ENCODE measurements at regions not wholly inside any gene's neighbourhood (a gene's known extent, or its start where the extent isn't known, plus 50 kb on each side); places are given as distances from the start of the nearest gene placed in this dataset.

GRCh38 chr20:40798066-40798465 lies 109.0 kb upstream of the MAFB start:
- no peaks in the 10 kb centered on the region for H3K4me1 ChIP-seq (ENCODE audit: control insufficient read depth in 2 of 2, insufficient read depth in 2 of 2, low read length in 1 of 2)

GRCh38 chr20:40802886-40803285 lies 113.8 kb upstream of the MAFB start:
- H3K27me3 ChIP-seq (ENCODE audit: control insufficient read depth in 1 of 2, insufficient read depth in 2 of 2, low read length in 2 of 2): no peaks in the 10 kb centered on the region
- H3K36me3 ChIP-seq (ENCODE audit: control insufficient read depth in 2 of 2, insufficient read depth in 2 of 2, low read length in 1 of 2): no peaks in the 10 kb centered on the region
- no peak overlapping the region for H3K4me3 ChIP-seq (ENCODE audit: low read depth in 1 of 2, low read length in 2 of 2)
- H3K9me3 ChIP-seq (ENCODE audit: control insufficient read depth in 2 of 2, insufficient read depth in 1 of 2, low read depth in 1 of 2, low read length in 1 of 2): peaks cover 0 to 2% of the 10 kb centered on the region in 2 donors
- WGBS, 2 donors: 80 to 85% methylated on average over 3 of the region's 3 CpGs
- no peak overlapping the region for H3K27ac ChIP-seq (ENCODE audit: low read depth in 2 of 2, low read length in 1 of 2)
- no peaks in the 10 kb centered on the region for H3K4me1 ChIP-seq (ENCODE audit: control insufficient read depth in 2 of 2, insufficient read depth in 2 of 2, low read length in 1 of 2)

More at GRCh38 chr20:40798066-40798465, 109.0 kb upstream of the MAFB start:
- Histone ChIP-seq H3K36me3 (ENCODE audit: control insufficient read depth in 2 of 2, insufficient read depth in 2 of 2, low read length in 1 of 2) (no peaks in the 10 kb centered on the region), H3K4me3 (ENCODE audit: low read depth in 1 of 2, low read length in 2 of 2) (no peak overlapping the region), H3K27ac (ENCODE audit: low read depth in 2 of 2, low read length in 1 of 2) (no peak overlapping the region), H3K27me3 (ENCODE audit: control insufficient read depth in 1 of 2, insufficient read depth in 2 of 2, low read length in 2 of 2) (no peaks in the 10 kb centered on the region), H3K9me3 (ENCODE audit: control insufficient read depth in 2 of 2, insufficient read depth in 1 of 2, low read depth in 1 of 2, low read length in 1 of 2) (no peaks in the 10 kb centered on the region)

- H3K4me3 ChIP-seq (ENCODE audit: low read depth in 1 of 2, low read length in 2 of 2): no peak overlapping the region
- peaks cover 0 to 2% of the 10 kb centered on the region in 2 donors for H3K9me3 ChIP-seq (ENCODE audit: control insufficient read depth in 2 of 2, insufficient read depth in 1 of 2, low read depth in 1 of 2, low read length in 1 of 2)
- 88 to 89% methylated on average over 5 of the region's 5 CpGs for WGBS, 2 donors
- H3K27ac ChIP-seq (ENCODE audit: low read depth in 2 of 2, low read length in 1 of 2): no peak overlapping the region
- no peaks in the 10 kb centered on the region for H3K36me3 ChIP-seq (ENCODE audit: control insufficient read depth in 2 of 2, insufficient read depth in 2 of 2, low read length in 1 of 2)
- no peaks in the 10 kb centered on the region for H3K4me1 ChIP-seq (ENCODE audit: control insufficient read depth in 2 of 2, insufficient read depth in 2 of 2, low read length in 1 of 2)
- no peaks in the 10 kb centered on the region for H3K27me3 ChIP-seq (ENCODE audit: control insufficient read depth in 1 of 2, insufficient read depth in 2 of 2, low read length in 2 of 2)
Measured at GRCh38 chr20:40803381-40803780, 114.3 kb upstream of the MAFB start.

GRCh38 chr20:40805592-40805991 lies 116.6 kb upstream of the MAFB start:
- H3K9me3 ChIP-seq (ENCODE audit: control insufficient read depth in 2 of 2, insufficient read depth in 1 of 2, low read depth in 1 of 2, low read length in 1 of 2): peaks cover 0 to 2% of the 10 kb centered on the region in 2 donors
- H3K36me3 ChIP-seq (ENCODE audit: control insufficient read depth in 2 of 2, insufficient read depth in 2 of 2, low read length in 1 of 2): no peaks in the 10 kb centered on the region
- no peak overlapping the region for H3K27ac ChIP-seq (ENCODE audit: low read depth in 2 of 2, low read length in 1 of 2)
- H3K27me3 ChIP-seq (ENCODE audit: control insufficient read depth in 1 of 2, insufficient read depth in 2 of 2, low read length in 2 of 2): no peaks in the 10 kb centered on the region
- WGBS, 2 donors: 71 to 74% methylated on average over 3 of the region's 3 CpGs
- H3K4me1 ChIP-seq (ENCODE audit: control insufficient read depth in 2 of 2, insufficient read depth in 2 of 2, low read length in 1 of 2): no peaks in the 10 kb centered on the region
- no peak overlapping the region for H3K4me3 ChIP-seq (ENCODE audit: low read depth in 1 of 2, low read length in 2 of 2)

- no peak overlapping the region for H3K27ac ChIP-seq (ENCODE audit: low read depth in 2 of 2, low read length in 1 of 2)
- no peaks in the 10 kb centered on the region for H3K4me1 ChIP-seq (ENCODE audit: control insufficient read depth in 2 of 2, insufficient read depth in 2 of 2, low read length in 1 of 2)
- no peak overlapping the region for H3K4me3 ChIP-seq (ENCODE audit: low read depth in 1 of 2, low read length in 2 of 2)
- H3K27me3 ChIP-seq (ENCODE audit: control insufficient read depth in 1 of 2, insufficient read depth in 2 of 2, low read length in 2 of 2): no peaks in the 10 kb centered on the region
- H3K36me3 ChIP-seq (ENCODE audit: control insufficient read depth in 2 of 2, insufficient read depth in 2 of 2, low read length in 1 of 2): no peaks in the 10 kb centered on the region
- H3K9me3 ChIP-seq (ENCODE audit: control insufficient read depth in 2 of 2, insufficient read depth in 1 of 2, low read depth in 1 of 2, low read length in 1 of 2): peaks cover 0 to 2% of the 10 kb centered on the region in 2 donors
- 58 to 69% methylated on average over 21 of the region's 21 CpGs for WGBS, 2 donors
Measured at GRCh38 chr20:40806929-40807820, 118.1 kb upstream of the MAFB start.

GRCh38 chr20:40807821-40808170 lies 118.8 kb upstream of the MAFB start:
- H3K4me3 ChIP-seq (ENCODE audit: low read depth in 1 of 2, low read length in 2 of 2): no peak overlapping the region
- 75 to 77% methylated on average over 2 of the region's 2 CpGs for WGBS, 2 donors
- no peaks in the 10 kb centered on the region for H3K4me1 ChIP-seq (ENCODE audit: control insufficient read depth in 2 of 2, insufficient read depth in 2 of 2, low read length in 1 of 2)
- no peaks in the 10 kb centered on the region for H3K36me3 ChIP-seq (ENCODE audit: control insufficient read depth in 2 of 2, insufficient read depth in 2 of 2, low read length in 1 of 2)
- H3K27ac ChIP-seq (ENCODE audit: low read depth in 2 of 2, low read length in 1 of 2): no peak overlapping the region
- no peaks in the 10 kb centered on the region for H3K27me3 ChIP-seq (ENCODE audit: control insufficient read depth in 1 of 2, insufficient read depth in 2 of 2, low read length in 2 of 2)
- H3K9me3 ChIP-seq (ENCODE audit: control insufficient read depth in 2 of 2, insufficient read depth in 1 of 2, low read depth in 1 of 2, low read length in 1 of 2): peaks cover 0 to 2% of the 10 kb centered on the region in 2 donors

GRCh38 chr20:40808936-40809335 lies 119.9 kb upstream of the MAFB start:
- Histone ChIP-seq H3K36me3 (ENCODE audit: control insufficient read depth in 2 of 2, insufficient read depth in 2 of 2, low read length in 1 of 2) (no peaks in the 10 kb centered on the region), H3K27me3 (ENCODE audit: control insufficient read depth in 1 of 2, insufficient read depth in 2 of 2, low read length in 2 of 2) (no peaks in the 10 kb centered on the region), H3K4me3 (ENCODE audit: low read depth in 1 of 2, low read length in 2 of 2) (no peak overlapping the region), H3K9me3 (ENCODE audit: control insufficient read depth in 2 of 2, insufficient read depth in 1 of 2, low read depth in 1 of 2, low read length in 1 of 2) (no peaks in the 10 kb centered on the region), H3K4me1 (ENCODE audit: control insufficient read depth in 2 of 2, insufficient read depth in 2 of 2, low read length in 1 of 2) (no peaks in the 10 kb centered on the region), H3K27ac (ENCODE audit: low read depth in 2 of 2, low read length in 1 of 2) (no peak overlapping the region)
- 65 to 74% methylated on average over 6 of the region's 6 CpGs for WGBS, 2 donors

GRCh38 chr20:40809361-40809760 lies 120.3 kb upstream of the MAFB start:
- no peak overlapping the region for H3K4me3 ChIP-seq (ENCODE audit: low read depth in 1 of 2, low read length in 2 of 2)
- no peaks in the 10 kb centered on the region for H3K27me3 ChIP-seq (ENCODE audit: control insufficient read depth in 1 of 2, insufficient read depth in 2 of 2, low read length in 2 of 2)
- H3K36me3 ChIP-seq (ENCODE audit: control insufficient read depth in 2 of 2, insufficient read depth in 2 of 2, low read length in 1 of 2): no peaks in the 10 kb centered on the region
- no peaks in the 10 kb centered on the region for H3K9me3 ChIP-seq (ENCODE audit: control insufficient read depth in 2 of 2, insufficient read depth in 1 of 2, low read depth in 1 of 2, low read length in 1 of 2)
- no peak overlapping the region for H3K27ac ChIP-seq (ENCODE audit: low read depth in 2 of 2, low read length in 1 of 2)
- no peaks in the 10 kb centered on the region for H3K4me1 ChIP-seq (ENCODE audit: control insufficient read depth in 2 of 2, insufficient read depth in 2 of 2, low read length in 1 of 2)
- WGBS, 2 donors: 85 to 86% methylated on average over 5 of the region's 5 CpGs

- 68 to 70% methylated on average over 5 of the region's 5 CpGs for WGBS, 2 donors
- Histone ChIP-seq H3K27ac (ENCODE audit: low read depth in 2 of 2, low read length in 1 of 2) (no peak overlapping the region), H3K9me3 (ENCODE audit: control insufficient read depth in 2 of 2, insufficient read depth in 1 of 2, low read depth in 1 of 2, low read length in 1 of 2) (no peaks in the 10 kb centered on the region), H3K36me3 (ENCODE audit: control insufficient read depth in 2 of 2, insufficient read depth in 2 of 2, low read length in 1 of 2) (no peaks in the 10 kb centered on the region), H3K4me3 (ENCODE audit: low read depth in 1 of 2, low read length in 2 of 2) (no peak overlapping the region), H3K27me3 (ENCODE audit: control insufficient read depth in 1 of 2, insufficient read depth in 2 of 2, low read length in 2 of 2) (no peaks in the 10 kb centered on the region), H3K4me1 (ENCODE audit: control insufficient read depth in 2 of 2, insufficient read depth in 2 of 2, low read length in 1 of 2) (no peaks in the 10 kb centered on the region)
Measured at GRCh38 chr20:40810332-40811000, 121.4 kb upstream of the MAFB start.

GRCh38 chr20:40811004-40811403 lies 122.0 kb upstream of the MAFB start:
- Histone ChIP-seq H3K36me3 (ENCODE audit: control insufficient read depth in 2 of 2, insufficient read depth in 2 of 2, low read length in 1 of 2) (no peaks in the 10 kb centered on the region), H3K27ac (ENCODE audit: low read depth in 2 of 2, low read length in 1 of 2) (no peak overlapping the region), H3K4me3 (ENCODE audit: low read depth in 1 of 2, low read length in 2 of 2) (no peak overlapping the region), H3K27me3 (ENCODE audit: control insufficient read depth in 1 of 2, insufficient read depth in 2 of 2, low read length in 2 of 2) (no peaks in the 10 kb centered on the region), H3K9me3 (ENCODE audit: control insufficient read depth in 2 of 2, insufficient read depth in 1 of 2, low read depth in 1 of 2, low read length in 1 of 2) (no peaks in the 10 kb centered on the region), H3K4me1 (ENCODE audit: control insufficient read depth in 2 of 2, insufficient read depth in 2 of 2, low read length in 1 of 2) (no peaks in the 10 kb centered on the region)
- WGBS, 2 donors: 84 to 92% methylated on average over 4 of the region's 4 CpGs
